HG03280 (cell line): ENCODE measurements at regions not wholly inside any gene's neighbourhood (a gene's known extent, or its start where the extent isn't known, plus 50 kb on each side); places are given as distances from the start of the nearest gene placed in this dataset.

Experiments used
- ATAC-seq: cut with Tn5 transposase; IDR thresholded peaks from one replicate; pipeline ENCODE4 v1.9.1; 2021; ENCODE audit warnings: mild to moderate bottlenecking, moderate library complexity; ENCODE audit not compliant: unreplicated experiment

- ATAC-seq: no peak
These were observed 160.1 kb downstream of the MFSD1 start for GRCh38 chr3:158961911-158962310.

- no peak for ATAC-seq
These were observed 168.2 kb downstream of the MFSD1 start for GRCh38 chr3:158970006-158970405.

- ATAC-seq: no peak
These were observed 173.1 kb downstream of the MFSD1 start for GRCh38 chr3:158974904-158975303.

GRCh38 chr3:158976966-158977365 is 175.1 kb downstream of the MFSD1 start:
- ATAC-seq: no peak

GRCh38 chr3:158977497-158977896 is 175.6 kb downstream of the MFSD1 start:
- no peak for ATAC-seq

- ATAC-seq: no peak
These were observed 181.6 kb downstream of the MFSD1 start for GRCh38 chr3:158983216-158984099.

GRCh38 chr3:158991146-158991705 is 189.4 kb downstream of the MFSD1 start:
- no peak for ATAC-seq

- ATAC-seq: no peak
These were observed 190.6 kb downstream of the MFSD1 start for GRCh38 chr3:158992463-158992862.

- no peak for ATAC-seq
These were observed 192.5 kb downstream of the MFSD1 start for GRCh38 chr3:158994386-158994785.

GRCh38 chr3:159001711-159002110 is 199.9 kb downstream of the MFSD1 start:
- no peak for ATAC-seq

GRCh38 chr3:159005137-159005536 is 203.3 kb downstream of the MFSD1 start:
- ATAC-seq: no peak

GRCh38 chr3:159007331-159007730 is 205.5 kb downstream of the MFSD1 start:
- ATAC-seq: no peak

GRCh38 chr3:159008401-159008800 is 206.5 kb downstream of the MFSD1 start:
- no peak for ATAC-seq

GRCh38 chr3:159018341-159018740 is 216.5 kb downstream of the MFSD1 start:
- ATAC-seq: no peak

- no peak for ATAC-seq
These were observed 223.9 kb downstream of the MFSD1 start for GRCh38 chr3:159025733-159026132.

- no peak for ATAC-seq
These were observed 224.7 kb downstream of the MFSD1 start for GRCh38 chr3:159026510-159026909.

GRCh38 chr3:159028706-159029105 is 226.9 kb downstream of the MFSD1 start:
- ATAC-seq: no peak

GRCh38 chr3:159029306-159030026 is 227.6 kb downstream of the MFSD1 start:
- no peak for ATAC-seq

- ATAC-seq: no peak
These were observed 228.3 kb downstream of the MFSD1 start for GRCh38 chr3:159030138-159030670.

GRCh38 chr3:159030886-159031679 is 229.2 kb downstream of the MFSD1 start:
- ATAC-seq: no peak

GRCh38 chr3:159032311-159032710 is 230.5 kb downstream of the MFSD1 start:
- no peak for ATAC-seq
